T-helper 22 cell (primary cell): ENCODE measurements at regions not wholly inside any gene's neighbourhood (a gene's known extent, or its start where the extent isn't known, plus 50 kb on each side); places are given as distances from the start of the nearest gene placed in this dataset.

Experiments used
- DNase-seq: peaks from one replicate; pipeline ENCODE4 v3.0.0-alpha.2; 2020; ENCODE audit warnings: low read depth

DNA sequence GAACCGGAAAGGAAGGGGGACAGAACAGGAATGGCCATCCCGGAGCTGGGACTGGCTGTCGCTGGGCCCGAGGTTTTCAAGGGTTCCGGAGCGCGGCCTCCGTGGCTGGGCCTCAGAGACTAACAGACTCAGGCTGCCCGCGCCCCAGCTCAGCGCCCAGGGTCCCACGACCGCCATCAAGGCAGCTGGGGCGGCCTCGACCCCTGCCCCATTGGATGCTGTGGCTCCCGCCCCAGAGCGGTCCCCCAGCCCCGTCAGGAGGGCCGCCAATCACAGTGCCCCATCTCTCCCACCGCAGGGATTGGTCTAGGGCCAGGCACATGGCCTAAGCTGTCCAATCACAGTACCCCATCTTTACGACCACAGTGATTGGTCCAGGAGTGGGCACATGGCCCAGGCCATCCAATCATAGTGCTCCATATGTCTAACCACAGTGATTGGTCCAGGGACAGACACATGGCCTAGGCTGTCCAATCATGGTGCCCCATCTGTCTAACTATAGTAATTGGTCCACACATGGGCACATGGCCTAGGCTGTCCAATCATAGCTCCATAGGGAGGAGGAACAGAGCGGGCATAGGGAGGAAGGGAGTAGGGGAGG lies 105.3 kb upstream of the NKX1-1 start:
- DNase-seq: peak; percentile 43

GRCh38 chr4:1510931-1511330 lies 104.7 kb upstream of the NKX1-1 start:
- DNase-seq: no peak

DNA sequence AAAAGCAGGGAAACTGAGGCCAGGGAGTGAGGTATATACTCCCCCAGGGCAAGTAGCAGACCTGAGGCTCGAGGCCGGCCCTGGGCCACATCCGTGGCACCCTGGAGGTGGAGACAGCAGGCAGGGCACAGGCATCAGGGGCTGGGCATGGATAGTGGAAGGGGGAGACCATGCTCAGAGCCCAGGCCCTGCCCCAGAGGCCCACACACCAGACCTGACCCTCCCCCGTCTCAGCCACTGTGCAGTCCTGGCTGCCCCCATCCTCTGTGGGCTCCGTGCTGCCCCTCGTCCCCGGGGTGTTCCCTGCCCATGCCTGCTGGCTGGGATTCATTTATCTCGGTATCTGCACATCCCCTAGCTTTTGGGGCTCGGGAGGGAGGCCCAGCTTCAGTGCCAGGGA lies 103.1 kb upstream of the NKX1-1 start:
- DNase-seq: no peak

- no peak for DNase-seq
Observed at GRCh38 chr4:1508161-1509160, 102.2 kb upstream of the NKX1-1 start.

- DNase-seq: no peak
Observed at GRCh38 chr4:1506956-1507721, 100.9 kb upstream of the NKX1-1 start.

DNA sequence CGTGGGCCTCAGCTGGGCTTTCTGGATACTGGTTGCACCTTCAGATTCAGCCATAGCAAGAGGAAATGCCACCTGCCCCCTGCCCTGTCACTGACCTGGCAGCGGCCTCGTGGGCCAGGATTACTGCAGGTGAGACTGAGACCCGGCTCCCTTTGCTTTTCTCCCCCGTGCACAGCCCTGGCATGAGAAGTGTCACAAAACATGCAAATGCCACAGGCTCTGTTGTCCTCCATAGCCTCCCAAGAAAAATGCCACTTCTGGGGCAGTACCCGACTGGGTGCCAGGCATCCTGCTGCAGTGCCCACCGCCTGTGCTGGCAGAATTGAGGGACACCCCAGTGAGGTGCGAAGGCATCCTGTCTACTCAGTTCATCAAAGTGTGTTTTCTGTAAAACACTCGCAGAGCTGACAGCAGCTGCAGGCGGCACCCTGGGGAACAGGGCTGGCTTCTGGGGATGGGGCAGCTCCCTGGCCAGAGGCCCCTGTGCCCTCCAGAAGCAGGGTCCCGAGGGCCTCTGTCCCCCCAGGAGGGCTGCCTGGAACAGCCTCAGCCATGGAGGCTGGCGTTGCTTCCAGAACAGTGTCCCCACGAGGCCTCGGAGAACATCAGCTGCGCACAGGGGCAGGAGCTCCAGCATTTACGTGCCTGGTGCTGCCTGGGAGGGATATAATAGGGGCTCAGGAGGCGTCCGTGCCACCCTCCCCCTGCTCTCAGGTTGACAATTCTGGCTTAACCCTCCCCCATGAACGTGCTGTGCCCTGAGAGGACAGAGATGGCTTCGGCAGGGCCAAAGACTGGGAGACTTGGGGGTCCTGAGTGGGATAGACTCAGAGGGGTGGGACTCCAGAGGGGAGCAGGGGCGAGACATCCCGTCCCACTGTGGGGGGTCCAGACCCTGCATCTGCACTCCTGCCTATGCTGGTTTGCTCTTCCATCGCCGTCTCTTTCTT lies 99.5 kb upstream of the NKX1-1 start:
- no peak for DNase-seq

DNA sequence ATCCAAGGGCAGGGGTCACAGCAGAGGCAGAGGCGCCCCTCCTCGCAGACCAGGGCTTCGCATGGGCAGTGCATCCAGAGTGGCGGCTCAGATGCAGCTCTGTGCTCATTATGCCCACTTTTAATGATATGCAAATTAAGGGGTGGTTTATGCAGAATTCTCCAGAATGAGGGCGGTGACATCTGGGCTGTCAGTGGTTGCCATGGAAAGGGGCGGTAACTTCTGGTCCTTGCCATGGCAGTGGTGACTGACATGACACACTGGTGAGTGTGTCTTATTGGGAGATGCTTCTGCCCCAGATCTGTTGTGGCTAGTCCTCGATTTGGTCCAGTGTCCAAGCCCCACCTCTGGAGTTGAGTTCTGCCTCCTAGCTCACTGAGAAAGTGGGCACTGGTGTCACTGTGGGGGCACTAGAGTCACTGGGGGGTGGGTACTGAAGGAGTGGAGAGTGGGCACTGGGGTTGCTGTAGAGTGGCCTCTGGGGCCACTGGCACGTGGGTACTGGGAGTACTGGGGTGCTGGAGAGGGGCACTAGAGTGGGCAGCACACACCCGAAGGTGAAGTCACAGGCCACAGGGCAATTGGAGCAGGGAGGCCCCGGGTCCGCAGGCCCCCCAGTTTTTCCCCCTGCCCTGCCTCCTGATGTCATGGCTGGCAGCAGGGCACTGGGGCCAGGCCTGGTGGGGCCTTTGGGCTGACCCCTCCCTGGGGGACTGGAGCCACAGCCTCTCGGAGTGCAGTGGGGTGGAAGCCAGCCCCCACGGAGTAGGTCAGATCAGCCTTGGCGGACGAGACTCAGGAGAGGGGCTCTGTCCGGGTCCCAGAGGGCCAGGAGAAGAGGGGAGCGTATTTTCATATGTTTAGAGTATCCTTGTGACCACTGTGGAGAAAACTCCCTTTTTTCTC lies 98.6 kb upstream of the NKX1-1 start:
- DNase-seq: no peak

DNA sequence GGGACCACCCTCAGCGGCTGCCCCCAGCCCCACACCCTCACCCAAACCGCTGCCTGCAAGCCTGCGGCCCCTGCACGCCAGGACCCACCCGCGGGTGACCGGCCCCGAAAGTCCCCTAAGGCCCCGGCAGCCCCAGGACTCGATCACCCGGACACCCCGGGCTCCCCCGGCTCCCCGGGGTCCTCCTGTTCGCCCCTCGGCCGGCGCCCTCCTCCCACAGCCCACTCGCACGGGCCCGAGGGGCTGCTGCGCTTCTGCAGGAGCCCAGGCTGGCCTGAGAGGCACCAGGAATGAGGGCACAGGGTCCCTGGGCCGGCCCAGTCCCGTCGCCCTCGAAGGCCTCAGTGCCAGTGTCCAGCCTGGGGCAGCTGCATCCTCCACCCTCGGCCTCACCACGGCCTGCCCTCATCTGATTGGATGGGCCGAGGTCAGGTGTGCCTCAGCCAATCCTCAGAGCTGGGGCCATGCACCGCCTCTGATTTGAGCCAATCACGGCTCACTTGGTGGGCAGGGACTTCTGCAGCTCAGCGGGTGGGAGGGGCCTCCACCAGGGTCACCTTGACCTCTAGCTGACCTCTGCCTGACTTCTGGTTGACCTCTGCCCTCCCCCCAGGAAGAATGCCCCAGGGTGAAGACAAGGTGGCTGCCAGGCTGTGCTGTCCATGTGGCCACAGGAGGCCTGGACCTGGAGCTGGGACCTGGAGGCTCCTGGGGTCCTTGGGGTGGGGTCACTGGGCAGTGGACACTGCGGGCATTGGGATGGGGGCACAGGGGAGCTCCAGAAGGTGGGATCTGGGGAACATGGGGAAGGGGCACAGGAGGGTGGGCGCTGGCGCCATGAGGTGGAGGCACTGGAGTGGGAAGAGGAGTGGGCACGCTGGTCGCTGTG lies 97.6 kb upstream of the NKX1-1 start:
- DNase-seq: no peak

- DNase-seq: no peak
Observed at GRCh38 chr4:1502976-1503375, 96.7 kb upstream of the NKX1-1 start.

DNA sequence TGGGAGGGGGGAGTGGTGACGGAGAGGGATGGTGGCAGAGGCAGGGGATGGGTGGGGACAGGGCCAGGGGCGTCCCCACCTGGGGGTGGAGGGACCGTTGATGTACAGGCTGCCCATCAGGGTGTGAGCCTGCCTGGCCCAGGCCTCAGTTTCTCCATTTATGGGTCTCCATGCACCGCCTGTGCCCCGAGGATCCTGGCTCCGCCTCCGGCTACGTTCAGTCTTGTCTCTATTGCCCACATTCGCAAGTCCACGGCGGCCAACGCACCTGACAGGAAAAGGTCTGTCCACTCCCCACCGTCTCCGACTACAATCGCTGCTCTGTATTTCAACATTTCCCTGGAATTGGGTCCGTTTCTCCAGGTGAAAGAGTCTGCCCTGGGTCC lies 96.3 kb upstream of the NKX1-1 start:
- no peak for DNase-seq

DNA sequence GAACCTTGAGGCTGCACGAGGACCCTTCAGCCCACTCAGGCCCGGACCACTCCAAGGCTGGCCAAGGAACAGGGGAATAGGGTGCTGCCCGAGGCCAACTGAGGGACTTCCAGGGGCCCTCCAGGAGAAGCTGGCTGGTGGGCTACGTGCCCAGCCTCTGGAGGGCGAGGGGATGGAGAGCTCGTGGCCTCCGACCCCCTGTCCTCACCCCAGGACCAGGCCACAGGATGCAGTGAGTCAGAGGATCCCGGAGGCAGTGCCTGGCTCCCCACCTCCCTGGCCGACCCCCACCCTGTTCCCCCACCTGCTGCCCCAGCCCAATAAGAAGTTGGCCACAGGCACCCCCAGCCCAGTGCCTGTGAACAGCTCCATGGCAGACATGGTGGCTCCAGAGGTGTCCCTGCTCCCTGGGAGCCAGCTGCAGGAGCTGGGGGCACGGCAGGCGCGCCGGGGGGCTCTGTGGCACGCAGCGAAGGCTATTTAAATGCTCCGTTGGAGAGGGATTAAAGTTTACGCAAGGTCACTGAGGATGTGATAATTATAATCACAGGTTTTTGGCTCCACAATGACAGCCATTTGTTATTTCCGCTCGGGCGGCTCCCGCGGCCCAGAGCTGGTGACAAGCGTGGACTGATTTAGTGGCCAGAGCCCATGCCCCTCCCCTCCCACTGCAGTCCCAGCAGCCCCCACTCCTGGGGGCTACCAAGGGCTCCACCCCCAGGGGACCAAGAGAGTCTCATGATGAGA lies 95.7 kb upstream of the NKX1-1 start:
- no peak for DNase-seq

DNA sequence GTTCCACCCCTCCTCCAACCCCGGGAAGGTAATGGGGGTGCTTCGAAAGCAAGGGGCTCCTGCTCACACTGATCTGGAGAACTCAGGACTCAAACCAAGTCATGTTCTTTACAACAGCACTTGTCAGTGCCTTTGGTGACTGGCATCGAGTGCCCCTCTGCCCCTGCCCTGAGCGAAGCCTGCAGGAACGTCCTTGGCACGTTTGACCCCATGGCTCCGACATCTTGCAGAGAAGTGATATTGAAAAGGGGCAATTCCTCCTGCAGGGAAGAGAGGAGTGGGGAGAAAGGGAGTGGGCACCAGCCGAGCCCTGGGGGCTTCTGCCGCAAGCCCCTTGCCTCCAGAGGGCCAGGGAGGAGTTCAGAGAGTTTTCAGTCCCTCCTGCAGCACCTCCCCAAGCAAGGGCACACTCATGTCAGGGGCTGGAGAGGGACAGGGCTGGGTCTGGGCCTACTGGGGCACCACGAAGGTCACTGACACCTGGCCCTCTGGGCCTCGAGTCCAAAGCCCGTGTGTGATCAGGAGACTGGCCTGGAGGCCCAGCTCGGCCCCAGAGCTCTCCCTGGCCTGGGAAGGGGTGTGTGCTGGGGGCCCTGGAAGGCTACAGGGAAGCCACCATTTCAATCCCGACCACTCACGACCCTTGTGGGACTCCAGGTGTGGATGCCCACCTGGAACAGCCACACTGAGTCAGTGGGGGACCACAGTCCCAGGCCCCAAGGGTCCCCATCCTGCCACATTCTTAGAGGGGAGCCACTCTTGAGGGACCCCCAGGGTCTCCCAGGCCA lies 94.9 kb upstream of the NKX1-1 start:
- DNase-seq: no peak

- DNase-seq: no peak
Observed at GRCh38 chr4:1500231-1500965, 94.2 kb upstream of the NKX1-1 start.

DNA sequence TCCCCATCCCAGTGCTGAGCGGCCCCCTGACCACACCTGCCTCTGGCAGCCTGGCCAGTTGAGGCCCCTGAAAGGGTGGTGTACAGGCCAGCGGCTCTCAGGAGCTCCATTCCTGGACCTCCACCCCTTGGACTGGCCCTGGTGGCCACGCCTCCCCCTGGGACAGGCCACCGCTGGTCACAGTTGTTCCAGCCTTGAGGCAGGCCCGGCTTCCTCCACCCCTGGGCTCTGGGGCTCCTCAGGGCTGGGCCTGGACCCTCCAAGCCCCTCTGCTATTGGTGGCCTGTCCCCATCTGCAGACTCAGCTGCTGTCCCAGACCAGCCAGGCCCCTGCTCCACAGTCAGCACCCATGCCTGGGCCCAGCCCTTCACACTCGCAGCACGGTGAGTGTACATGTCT lies 93.2 kb upstream of the NKX1-1 start:
- DNase-seq: no peak

- no peak for DNase-seq
Observed at GRCh38 chr4:1497189-1497801, 91.1 kb upstream of the NKX1-1 start.

GRCh38 chr4:1496116-1496642 lies 89.9 kb upstream of the NKX1-1 start:
- DNase-seq: no peak
